ENCODE measurements at regions not wholly inside any gene's neighbourhood (a gene's known extent, or its start where the extent isn't known, plus 50 kb on each side); places are given as distances from the start of the nearest gene placed in this dataset.
"Not testable (repeated sequence)": the region's sequence is repeated elsewhere in the genome, so short reads cannot be mapped to it uniquely, and the experiment has no call there.

GRCh38 chr7:67484244-67484751 is 487.7 kb downstream of the TYW1 start:
- no peak for DNase-seq

GRCh38 chr7:67486401-67486800 is 489.8 kb downstream of the TYW1 start:
- DNase-seq, result no peak

GRCh38 chr7:67487316-67487715 is 490.7 kb downstream of the TYW1 start:
- no peak for DNase-seq

- no peak for DNase-seq
Observed at GRCh38 chr7:67489881-67490280, 493.2 kb downstream of the TYW1 start.

GRCh38 chr7:67493366-67493765 is 496.7 kb downstream of the TYW1 start:
- no peak for DNase-seq

- no peak for DNase-seq
Observed at GRCh38 chr7:67496589-67496988, 500.0 kb downstream of the TYW1 start.

GRCh38 chr7:67497914-67498313 is 501.3 kb downstream of the TYW1 start:
- not testable (repeated sequence) for DNase-seq

GRCh38 chr7:67502929-67503328 is 506.3 kb downstream of the TYW1 start:
- no peak for DNase-seq

- DNase-seq, result no peak
Observed at GRCh38 chr7:67505449-67505848, 508.8 kb downstream of the TYW1 start.

- DNase-seq, result no peak
Observed at GRCh38 chr7:67512481-67512880, 515.8 kb downstream of the TYW1 start.

GRCh38 chr7:67518580-67518979 is 521.9 kb downstream of the TYW1 start:
- no peak for DNase-seq

- DNase-seq, result no peak
Observed at GRCh38 chr7:67519171-67519570, 522.5 kb downstream of the TYW1 start.

- DNase-seq, result no peak
Observed at GRCh38 chr7:67522504-67522903, 525.9 kb downstream of the TYW1 start.

- no peak for DNase-seq
Observed at GRCh38 chr7:67523713-67524112, 527.1 kb downstream of the TYW1 start.

- DNase-seq, result no peak
Observed at GRCh38 chr7:67525588-67525987, 529.0 kb downstream of the TYW1 start.

- no peak for DNase-seq
Observed at GRCh38 chr7:67535241-67535989, 538.8 kb downstream of the TYW1 start.

GRCh38 chr7:67542916-67543315 is 546.3 kb downstream of the TYW1 start:
- DNase-seq, result no peak

- DNase-seq, result no peak
Observed at GRCh38 chr7:67547183-67547907, 550.7 kb downstream of the TYW1 start.

GRCh38 chr7:67549126-67549525 is 552.5 kb downstream of the TYW1 start:
- no peak for DNase-seq

GRCh38 chr7:67550801-67551436 is 554.3 kb downstream of the TYW1 start:
- no peak for DNase-seq

GRCh38 chr7:67552738-67553137 is 556.1 kb downstream of the TYW1 start:
- DNase-seq, result no peak

GRCh38 chr7:67553378-67553777 is 556.7 kb downstream of the TYW1 start:
- DNase-seq, result no peak

GRCh38 chr7:67554986-67555385 is 558.4 kb downstream of the TYW1 start:
- no peak for DNase-seq

- no peak for DNase-seq
Observed at GRCh38 chr7:67564959-67565358, 568.3 kb downstream of the TYW1 start.

Data from GF-D8 (cell line).